HG03342 (cell line): ENCODE measurements at regions not wholly inside any gene's neighbourhood (a gene's known extent, or its start where the extent isn't known, plus 50 kb on each side); places are given as distances from the start of the nearest gene placed in this dataset.
"Not testable (repeated sequence)": the region's sequence is repeated elsewhere in the genome, so short reads cannot be mapped to it uniquely, and the experiment has no call there.

Experiments
- ATAC-seq: cut with Tn5 transposase; IDR thresholded peaks from one replicate; pipeline ENCODE4 v1.9.1; 2021; ENCODE audit warnings: mild to moderate bottlenecking, moderate library complexity; ENCODE audit not compliant: unreplicated experiment

DNA sequence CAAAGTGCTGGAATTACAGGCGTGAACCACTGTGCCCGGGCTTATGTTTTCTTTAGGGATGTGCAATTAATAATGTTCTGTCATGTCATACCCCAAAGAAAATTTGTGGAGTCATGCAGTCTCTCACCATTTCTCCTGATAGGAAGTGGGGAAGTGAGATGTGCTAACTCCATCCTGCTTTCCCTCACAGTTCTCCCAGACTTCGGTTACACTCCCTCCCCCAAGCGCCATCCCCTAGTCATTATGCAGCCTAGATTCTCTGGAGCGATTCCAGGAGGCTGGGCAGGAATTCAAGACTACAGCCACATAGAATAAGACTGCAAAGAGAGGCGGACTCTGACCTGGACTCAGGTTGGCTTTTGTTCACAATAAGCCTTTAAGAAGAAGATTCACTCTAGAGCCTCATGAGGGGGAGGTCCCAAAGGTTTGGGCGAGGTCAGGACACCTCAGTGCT, 271.4 kb downstream of the ALDH8A1 start:
- ATAC-seq: no peak

DNA sequence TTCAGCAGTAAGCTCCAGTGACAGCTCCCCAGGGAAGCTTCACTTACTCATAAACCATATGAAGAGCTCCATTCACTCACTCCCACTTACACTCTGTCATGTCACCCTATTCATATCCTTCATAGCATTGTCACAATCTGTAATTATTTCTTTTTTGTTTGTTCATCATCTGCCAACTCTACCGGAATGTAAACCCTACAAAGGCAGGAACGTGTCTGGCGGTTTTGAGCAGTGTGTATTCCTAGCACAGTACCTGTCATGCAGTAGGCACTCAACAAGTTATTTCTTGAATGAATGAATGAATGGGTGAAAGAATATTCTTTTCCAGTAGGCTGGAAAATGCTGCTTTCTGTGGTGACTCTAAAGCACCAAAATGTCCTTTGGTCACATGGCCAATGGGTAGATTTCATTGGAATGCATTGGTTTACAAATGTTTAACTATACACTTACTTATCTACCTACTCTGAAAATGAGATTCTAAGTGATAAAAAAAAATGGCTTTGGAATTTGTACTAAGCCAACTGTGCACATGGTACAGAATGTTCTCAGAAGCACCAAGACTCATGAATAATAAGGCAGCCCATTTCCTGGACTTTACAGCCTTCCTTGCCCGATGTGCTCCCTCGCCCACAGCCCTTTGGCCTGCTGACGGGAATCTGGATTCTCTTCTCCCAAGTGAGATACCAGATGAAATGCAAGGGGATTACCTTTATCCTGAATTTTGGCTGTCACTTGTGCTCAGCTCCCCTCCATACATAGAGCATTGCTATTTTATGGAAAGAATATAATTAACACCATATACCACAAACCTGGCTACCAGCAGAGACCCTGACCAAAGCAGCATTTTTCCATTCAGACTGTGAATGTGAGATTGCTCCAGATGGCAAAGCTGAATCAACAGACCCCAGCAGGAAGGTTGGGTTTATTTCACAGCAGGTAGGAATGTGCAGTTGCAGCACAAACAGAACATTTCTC, 273.3 kb downstream of the ALDH8A1 start:
- no peak for ATAC-seq

DNA sequence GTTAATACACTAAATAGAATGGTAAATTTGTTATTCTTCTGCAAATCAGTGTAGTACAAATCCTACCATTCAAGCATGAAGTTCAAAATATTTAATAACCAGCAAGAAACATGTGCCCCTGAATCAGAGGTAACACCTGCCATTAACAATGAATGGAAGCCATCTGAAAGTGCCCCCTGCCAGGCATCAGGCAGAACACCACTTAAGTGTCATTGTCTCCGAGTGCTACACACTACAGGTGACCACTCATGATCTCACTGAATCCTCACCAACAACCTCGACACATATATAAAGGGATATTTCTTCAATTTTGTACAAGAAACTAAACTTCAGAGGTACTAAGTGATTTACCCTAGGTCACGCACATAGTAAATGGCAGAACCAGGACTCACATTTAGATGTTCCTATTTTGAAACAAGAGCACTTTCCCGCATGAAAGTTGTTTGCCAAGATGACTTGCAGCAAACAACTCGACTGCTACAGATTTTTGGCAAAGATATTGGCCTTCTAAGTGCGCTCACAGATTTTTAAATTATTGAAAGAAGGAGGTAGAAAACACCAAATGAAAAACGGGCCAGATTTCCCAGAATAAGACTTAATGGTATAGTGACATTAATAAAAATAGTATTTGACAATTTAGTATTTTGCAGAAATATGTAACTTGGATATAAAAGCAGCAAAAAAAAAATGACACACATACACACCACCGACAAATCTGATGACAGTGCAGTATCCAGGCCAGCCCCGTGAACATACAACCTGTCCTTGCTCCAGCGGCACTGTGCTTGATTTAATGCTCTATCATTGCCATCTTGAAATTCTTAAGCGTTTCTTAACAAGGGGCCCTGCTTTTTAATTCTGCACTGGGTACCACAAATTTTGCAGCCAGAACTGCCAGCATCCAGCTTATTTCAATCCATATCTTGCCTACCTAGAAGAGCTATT, 274.5 kb downstream of the ALDH8A1 start:
- ATAC-seq: no peak

DNA sequence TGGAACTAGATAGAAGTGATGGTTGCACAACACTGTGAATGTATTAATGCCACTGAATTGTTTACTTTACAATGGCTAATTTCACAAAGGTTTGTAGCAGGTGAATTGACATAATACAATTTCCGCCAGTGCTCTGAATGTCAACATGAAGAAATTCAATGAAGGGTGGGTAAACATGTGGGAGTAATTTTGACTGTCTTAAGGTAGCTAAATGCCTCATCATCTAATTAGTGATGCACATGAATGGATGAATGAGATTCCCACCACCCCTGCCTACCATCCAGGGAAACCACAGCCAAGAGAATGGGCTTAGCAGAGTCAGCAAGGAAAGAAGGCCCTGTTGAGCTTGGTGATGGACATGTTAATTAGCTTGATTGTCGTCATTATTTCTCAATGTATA, 275.3 kb downstream of the ALDH8A1 start:
- no peak for ATAC-seq

DNA sequence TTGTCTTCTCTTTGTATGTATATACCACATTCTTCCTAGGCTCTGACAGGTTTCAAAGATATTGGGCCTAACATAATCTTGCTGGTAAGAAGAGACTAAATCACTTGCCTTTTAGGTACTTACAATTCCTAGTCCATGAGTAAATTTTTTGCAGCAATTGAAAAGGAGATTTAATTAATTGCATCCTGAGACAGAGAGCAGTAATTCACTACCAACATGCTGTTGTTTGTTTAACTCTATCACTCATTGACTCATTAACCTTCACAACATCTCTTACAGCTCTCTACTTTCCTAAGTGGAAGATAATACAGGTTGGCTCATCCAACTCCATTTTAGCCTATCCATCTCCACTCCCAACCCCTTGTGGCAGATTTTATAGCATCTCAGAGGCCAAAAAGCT, 280.4 kb downstream of the ALDH8A1 start:
- no peak for ATAC-seq

DNA sequence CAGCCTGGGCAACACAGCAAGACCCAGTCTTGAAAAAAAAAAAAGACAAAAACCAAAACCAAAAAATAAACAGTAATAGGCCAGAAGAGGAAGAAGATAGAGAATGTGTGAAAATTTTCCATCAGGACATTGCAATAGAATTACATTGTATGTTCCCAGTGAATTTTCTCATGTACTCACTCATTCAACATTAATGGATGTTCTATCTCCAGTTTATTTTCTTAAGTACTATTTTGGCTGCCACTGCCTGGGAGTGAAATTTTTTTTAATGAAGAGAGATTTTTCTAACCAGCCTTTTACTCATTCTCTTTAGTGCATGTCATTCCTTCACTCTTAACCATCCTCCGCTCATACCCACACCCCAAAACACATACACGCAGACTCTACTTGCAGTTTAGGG, 282.8 kb downstream of the ALDH8A1 start:
- no peak for ATAC-seq

DNA sequence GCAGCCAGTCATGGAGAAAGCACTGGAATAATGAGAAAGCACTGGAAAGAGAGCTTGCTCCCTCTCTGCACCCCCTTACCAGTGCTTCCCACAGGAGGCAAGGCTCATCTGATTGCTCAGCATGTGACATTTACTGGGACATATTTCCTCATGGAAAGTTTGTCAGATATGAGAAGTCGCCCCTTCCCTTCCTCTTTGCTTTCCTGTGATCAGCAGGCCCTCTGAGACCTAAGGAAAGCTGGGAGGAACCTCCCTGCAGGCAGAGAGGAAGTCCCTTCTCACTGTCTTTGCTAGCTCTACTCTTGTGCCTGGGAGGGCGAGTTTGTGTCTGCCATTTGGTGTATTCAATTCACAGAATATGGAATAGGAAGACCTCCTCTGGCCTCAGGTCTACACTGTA, 283.8 kb downstream of the ALDH8A1 start:
- no peak for ATAC-seq

DNA sequence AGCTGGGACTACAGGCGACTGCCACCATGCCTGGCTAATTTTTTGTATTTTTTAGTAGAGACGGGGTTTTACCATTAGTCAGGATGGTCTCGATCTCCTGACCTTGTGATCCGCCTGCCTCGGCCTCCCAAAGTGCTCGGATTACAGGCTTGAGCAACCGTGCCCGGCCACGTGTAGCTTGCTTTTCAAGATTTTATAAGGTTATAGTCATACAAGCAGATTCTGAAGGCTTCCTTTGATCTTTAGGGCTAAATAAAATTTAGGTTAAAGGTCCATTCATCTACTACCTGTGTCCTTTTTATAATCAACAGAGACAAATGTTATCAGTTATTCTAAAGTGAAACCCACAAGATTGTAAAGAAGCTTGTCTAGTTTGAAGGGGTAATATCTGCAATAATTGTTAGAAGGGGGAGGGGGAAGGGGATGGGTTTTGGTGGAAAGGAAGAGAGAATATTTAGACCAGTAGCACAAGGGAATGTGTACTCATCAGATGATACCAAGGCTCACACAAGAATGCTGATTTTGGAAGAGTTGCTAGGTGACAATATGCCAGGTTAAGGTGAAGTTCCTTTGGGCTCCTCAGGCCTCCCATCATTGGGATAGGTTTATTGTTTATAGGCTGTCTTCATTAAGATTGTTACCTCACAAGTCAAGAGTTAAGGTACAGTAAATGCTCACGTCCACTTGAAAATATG, 284.7 kb downstream of the ALDH8A1 start:
- no peak for ATAC-seq

DNA sequence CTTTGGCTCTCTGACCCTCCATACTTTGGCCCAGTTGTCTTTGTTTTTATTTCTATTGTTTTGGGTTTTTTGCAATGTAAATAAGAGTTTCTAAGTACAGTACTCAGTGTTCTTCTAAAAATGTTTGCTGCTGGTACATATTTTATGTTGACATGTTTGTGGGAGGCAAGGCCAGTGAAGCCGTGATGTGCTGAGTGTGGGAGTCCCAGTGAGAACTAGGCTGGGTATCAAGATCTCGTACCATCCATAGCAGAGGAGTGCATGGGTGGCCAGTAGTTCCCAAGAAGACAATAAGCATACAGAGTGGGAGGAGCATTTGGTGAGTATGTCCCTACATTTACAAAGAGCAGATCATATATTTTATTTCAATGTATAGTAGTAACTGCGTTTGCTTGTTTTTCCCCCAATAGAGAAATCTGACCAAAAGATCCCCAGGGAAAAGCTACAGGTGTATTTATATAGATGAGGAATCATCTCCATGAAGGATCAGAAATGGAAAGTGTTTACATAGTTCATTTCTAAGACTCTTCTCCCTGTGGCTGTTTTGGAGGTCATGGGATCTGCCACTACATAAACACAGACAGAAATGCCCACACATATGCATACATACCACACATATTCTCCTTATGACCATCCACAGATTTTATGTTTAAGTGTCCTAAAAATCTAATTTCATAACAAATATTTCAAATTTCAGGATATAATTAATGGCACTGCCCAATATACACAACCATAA, 285.9 kb downstream of the ALDH8A1 start:
- ATAC-seq: no peak

DNA sequence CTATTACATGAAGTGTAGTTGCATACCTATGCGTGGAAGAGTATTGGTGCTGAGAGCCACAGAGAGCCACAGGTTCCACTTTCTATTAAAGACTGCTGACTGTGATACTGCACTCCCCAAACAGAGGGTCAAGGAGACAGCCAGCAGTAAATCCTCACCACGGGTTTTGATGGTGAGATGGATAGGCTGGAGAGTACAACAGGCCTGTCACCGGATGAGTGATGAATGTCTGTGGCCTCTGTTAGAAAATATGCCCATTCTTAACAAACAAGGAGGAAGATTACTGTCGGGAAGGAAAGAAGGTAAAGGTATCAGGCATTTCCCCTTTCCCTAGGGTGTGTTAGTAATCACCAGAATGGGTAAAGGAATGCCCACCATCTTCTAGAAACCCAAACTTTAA, 286.5 kb downstream of the ALDH8A1 start:
- no peak for ATAC-seq

DNA sequence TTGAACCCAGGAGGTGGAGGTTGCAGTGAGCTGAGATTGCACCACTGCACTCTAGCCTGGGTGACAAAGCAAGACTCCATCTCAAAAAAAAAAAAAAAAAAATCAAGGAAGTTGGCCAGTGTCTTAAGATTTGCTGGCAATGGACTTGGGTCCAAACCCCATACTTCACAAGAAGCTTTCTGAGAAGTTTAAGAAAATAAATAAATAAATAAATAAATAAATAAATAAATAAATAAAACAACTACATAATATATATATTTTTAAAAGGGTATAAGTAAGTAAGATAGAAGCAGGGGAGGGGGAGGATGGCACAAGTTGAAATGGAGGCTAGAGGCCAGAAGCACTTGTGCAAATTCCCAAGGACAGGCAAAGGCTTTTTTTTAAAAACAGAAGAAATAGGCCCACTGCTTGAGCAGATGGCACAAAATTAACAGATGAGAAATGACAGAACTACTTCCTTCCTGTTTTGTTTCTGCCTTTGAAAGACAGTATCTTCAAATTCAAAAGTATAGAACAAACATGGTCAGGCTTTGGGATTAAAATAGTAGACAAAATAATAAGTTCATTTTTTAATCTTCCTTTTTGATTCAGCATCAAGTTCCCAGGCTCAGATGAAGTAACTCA, 287.7 kb downstream of the ALDH8A1 start:
- no peak for ATAC-seq

DNA sequence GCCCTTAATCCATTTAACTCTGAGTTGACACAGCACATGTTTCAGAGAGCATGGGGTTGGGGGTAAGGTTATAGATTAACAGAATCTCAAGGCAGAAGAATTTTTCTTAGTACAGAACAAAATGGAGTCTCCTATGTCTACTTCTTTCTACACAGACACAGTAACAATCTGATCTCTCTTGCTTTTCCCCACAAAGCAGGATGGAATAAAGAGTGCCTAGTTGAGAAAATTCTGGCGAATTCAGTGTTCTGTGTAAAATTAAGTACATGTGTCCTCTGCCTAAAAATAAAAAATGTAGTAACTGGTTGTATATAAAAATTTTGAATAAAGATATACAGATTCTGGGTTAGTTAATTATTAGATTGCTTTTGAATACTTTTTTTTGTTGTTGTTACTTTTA, 290.0 kb downstream of the ALDH8A1 start:
- ATAC-seq: not testable (repeated sequence)

DNA sequence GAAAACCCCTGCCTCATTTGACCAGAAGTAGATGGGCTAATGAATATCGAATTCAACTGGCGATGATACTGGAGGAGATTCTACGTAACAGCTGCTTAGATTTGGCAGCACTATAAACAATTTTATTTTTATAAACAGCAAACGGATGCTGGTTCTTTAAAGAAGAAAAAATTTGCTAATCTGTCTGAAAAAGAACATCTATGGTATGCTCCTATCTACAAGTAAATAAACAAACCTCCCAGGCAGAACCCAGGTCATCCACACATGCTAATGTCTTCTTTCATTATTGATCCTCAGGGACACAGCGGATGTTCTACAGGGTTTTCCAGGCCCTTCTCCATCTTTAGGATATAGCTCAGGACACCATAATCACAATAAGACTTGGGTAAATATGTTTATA, 291.3 kb downstream of the ALDH8A1 start:
- no peak for ATAC-seq

DNA sequence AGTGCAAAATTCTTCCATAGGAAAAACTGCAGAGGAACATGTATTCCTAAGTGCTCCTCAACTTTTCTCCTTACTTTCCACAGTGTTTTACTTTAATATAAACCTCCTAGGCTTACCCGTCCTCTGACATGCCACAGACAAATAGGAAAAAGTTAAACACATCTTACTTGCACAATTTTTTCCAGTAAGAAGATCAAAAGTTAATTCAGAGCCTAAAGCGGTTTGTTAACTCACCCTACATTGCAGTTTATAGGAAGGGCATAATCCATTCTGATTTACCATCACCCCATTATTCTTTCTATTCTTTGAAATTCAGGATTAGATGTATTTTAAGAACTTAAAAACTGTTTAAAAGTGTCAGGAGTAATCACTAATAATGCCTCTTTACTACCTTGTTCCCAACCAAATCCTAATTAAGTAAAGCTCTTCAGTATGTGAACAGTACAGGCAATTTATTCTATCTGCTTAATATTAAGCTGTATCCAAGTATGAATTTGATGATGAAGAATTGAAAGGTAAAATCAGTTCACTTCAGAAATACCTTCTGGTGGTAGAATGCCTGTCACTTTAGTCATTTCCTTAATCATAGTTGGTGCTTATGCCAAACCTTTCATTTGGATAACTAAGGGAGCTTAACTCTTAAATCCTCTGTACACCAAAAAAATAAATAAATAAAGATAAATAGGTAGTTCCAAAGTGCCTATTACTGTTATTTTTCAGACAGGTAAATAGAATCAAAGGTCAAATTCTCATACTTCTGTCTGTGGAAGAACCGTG, 292.0 kb downstream of the ALDH8A1 start:
- ATAC-seq: no peak

DNA sequence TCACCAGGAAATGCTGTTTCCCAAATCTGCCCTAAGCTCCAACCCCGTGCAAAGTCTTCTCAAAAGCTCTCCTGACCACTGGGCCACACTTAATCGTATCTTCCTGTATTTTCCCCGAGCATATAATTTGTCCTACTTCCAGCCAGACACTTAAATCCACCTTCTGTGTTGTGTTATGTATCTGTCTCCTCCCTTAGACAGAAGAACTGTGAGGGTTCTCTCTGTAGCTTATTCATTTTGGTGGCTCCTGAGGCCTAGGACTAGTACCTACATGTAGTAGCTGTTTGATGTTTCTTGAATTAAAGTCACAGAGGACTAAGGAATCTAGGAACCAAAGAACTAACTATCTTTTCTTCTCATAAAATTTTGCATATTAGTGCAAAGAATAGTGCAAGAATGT, 292.6 kb downstream of the ALDH8A1 start:
- no peak for ATAC-seq

DNA sequence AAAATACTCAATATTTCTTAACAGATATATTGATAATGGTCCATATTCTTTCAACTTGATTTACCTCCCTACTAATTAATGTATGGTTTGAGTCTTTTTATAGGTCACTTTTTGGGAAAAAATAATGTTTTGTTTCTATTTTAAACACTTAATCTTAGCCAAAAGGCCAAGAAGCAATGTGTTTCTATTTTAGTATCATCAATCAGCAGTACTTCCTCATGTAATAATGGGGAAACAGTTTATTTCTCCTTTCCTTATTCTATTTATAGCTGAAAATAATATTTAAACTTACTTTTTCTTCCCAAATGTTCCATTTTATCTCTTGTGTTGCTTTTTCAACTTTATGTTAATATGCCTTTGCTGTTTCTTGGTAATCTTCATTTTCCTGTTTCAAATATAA, 295.1 kb downstream of the ALDH8A1 start:
- no peak for ATAC-seq

DNA sequence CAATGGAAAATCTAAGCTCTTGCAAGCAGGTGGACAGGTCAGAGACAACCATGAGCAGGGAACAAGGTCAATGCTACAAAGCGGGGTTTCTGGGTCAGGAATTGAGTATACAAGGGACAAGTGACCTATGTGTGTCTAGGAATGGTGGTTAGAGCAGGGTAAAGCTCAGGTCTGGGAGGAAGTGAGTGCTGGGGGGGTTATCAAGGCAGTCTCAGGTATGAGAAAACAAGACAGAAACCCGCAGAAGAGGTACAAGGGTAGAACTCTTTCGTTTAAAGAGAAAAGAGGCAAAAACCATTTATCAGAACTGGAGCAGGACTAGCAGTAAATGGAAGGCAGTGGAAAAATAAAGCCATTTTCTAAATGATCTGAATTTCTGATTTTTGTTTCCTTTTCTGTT, 298.4 kb downstream of the ALDH8A1 start:
- ATAC-seq: no peak

DNA sequence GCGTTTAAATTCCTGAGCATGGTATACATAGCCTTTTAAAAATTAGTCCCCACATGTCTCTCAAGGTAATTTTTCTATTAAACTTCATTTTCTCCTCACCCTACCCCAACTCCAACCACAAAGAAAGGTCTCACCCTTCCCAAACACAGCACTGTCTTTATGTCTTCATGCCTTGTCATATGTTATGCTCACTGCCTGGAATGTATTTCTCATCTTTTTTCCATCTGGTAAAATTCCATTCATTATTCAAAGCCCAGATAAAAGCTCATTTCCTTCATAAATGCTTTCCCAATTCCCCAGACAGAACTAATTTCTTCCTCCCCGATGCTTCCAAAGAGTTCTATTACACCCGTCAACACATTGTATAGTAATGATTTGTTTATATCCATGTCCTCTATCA, 302.0 kb downstream of the ALDH8A1 start:
- ATAC-seq: no peak

DNA sequence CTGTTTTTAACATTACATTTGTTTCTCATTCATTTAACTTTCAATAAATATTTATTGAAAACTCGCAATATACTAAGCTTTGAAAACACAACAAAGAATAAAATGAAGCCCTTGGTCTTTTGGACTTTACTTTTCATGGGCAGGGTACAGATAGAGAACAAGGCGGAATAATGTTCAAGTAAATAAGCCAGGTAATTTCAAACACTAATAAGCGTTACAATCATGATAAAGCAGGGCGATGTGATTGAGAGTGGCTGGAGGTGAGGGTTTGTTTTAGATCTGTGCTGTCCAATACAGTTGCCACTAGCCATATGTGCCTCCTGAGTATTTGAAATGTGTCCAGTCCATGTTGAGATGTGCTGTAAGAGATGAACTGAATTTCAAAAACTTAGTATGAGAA, 307.1 kb downstream of the ALDH8A1 start:
- no peak for ATAC-seq
